Choroid plexus epithelial cell (primary cell): ENCODE measurements at regions not wholly inside any gene's neighbourhood (a gene's known extent, or its start where the extent isn't known, plus 50 kb on each side); places are given as distances from the start of the nearest gene placed in this dataset.
A peak's percentile ranks its signal among the peaks of the same experiment; 100 is the strongest.

Experiments
- DNase-seq: peaks from one replicate; pipeline ENCODE4 v3.0.0-alpha.2; 2010; ENCODE audit warnings: low read depth
- H3K4me3 ChIP-seq: 2 replicates; pipeline ENCODE4 v1.5.1; 2011; ENCODE audit warnings: low read depth, mild to moderate bottlenecking, control low read depth, low read length, moderate library complexity
- CTCF ChIP-seq: conservative IDR thresholded peaks from 2 replicates; pipeline ENCODE4 v1.5.1; 2011; ENCODE audit warnings: low read depth, mild to moderate bottlenecking, control low read depth, inconsistent platforms, low read length, moderate library complexity

- no peak overlapping the region for H3K4me3 ChIP-seq
- DNase-seq: no peak
- TF ChIP-seq CTCF: no peak
Observed at GRCh38 chr11:16610738-16611388, 127.6 kb upstream of the C11orf58 start.

GRCh38 chr11:16610213-16610737 lies 128.2 kb upstream of the C11orf58 start:
- DNase-seq: no peak
- no peak for TF ChIP-seq CTCF
- H3K4me3 ChIP-seq: no peak overlapping the region

GRCh38 chr11:16609769-16610168 lies 128.7 kb upstream of the C11orf58 start:
- no peak overlapping the region for H3K4me3 ChIP-seq
- DNase-seq: no peak
- TF ChIP-seq CTCF: no peak

GRCh38 chr11:16607675-16608644 lies 130.5 kb upstream of the C11orf58 start:
- TF ChIP-seq CTCF: no peak
- DNase-seq: no peak
- H3K4me3 ChIP-seq: no peak overlapping the region

- TF ChIP-seq CTCF: no peak
- DNase-seq: no peak
- H3K4me3 ChIP-seq: peak overlapping the region; percentile 11
Observed at GRCh38 chr11:16606784-16607674, 131.4 kb upstream of the C11orf58 start.

GRCh38 chr11:16605894-16606783 lies 132.3 kb upstream of the C11orf58 start:
- H3K4me3 ChIP-seq: peak overlapping the region; percentile 30
- TF ChIP-seq CTCF: peak; percentile 99
- peak; percentile 90 for DNase-seq
